ENCODE measurements at regions not wholly inside any gene's neighbourhood (a gene's known extent, or its start where the extent isn't known, plus 50 kb on each side); places are given as distances from the start of the nearest gene placed in this dataset.

DNA sequence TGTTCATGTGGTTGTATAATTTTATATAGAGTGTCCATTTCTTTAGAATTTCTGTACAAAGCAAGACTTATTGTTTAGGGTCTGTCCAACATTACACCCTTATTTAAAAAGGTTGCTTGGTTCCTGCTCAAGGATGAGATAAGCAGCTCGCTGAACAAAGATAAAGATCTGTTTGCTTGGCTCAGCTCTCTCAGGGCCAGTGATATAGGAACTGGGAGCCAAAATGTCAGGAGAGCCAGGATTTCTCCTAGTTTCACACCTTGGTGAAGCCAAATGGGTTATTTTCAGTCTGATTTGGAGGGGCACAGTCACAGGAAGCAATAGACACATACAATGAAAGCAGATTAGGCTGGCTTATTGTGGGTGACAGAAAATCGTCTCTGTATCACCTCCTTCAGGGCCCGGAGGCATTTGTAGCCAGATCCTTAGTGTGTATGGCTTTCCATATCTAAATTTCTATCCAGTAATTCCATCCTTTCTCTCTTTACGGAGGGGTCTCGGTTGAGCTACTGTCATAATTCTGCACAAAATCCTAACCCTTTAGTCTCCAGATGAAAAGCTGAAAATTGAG, 396.4 kb downstream of the TMEM232 start:
- DNase-seq: no peak

DNA sequence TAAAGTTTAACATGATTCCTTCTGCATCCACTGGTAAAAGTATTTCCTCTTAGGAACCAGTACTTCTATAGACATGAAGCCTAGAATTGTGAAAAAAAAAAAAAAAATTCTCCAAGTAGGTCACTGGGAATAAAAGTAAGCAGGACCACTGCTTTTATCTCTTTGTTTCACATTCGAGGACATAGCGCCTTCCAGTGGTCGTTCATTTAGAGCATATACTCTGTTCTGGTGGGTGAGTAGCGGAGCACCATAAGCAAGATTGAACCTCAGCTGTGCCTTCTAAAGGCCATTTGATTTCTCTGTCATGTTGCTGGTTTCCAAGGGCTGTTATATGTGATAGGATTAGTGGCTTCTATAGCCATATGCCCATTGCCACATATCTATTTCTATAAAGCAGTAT, 393.1 kb downstream of the TMEM232 start:
- no peak for DNase-seq

DNA sequence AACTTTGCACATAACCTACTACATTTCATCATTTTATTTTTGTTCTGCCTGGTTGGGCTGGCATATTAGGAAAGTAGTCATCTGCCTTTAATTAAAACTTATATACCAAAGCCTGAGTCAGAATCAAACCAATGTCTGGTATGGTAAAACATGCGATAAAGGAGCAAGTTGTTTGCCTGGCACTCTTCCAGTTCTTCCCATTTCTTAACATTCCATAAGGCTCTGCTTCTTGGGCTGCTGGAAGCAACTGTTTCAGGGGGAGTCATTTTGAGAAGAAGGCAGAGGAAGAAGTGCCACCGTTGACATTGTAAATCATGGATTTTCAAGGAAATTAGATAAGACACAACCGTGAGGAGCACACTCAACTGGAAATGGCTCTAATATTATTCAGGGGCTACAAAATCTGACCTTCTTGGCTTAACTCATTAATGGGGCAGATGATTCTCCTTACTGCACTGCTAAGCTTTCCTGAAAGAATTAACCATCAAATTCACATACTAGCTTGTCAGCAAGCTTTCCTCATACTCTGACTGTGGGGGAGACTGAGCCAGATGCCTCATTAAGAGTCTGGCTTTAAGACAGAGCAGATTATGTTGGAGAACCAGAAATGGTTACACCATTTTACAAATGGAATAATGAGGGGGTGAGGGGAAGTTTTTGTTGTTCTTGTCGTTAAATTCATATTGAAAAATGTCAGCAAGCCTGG, 391.0 kb downstream of the TMEM232 start:
- no peak for DNase-seq

DNA sequence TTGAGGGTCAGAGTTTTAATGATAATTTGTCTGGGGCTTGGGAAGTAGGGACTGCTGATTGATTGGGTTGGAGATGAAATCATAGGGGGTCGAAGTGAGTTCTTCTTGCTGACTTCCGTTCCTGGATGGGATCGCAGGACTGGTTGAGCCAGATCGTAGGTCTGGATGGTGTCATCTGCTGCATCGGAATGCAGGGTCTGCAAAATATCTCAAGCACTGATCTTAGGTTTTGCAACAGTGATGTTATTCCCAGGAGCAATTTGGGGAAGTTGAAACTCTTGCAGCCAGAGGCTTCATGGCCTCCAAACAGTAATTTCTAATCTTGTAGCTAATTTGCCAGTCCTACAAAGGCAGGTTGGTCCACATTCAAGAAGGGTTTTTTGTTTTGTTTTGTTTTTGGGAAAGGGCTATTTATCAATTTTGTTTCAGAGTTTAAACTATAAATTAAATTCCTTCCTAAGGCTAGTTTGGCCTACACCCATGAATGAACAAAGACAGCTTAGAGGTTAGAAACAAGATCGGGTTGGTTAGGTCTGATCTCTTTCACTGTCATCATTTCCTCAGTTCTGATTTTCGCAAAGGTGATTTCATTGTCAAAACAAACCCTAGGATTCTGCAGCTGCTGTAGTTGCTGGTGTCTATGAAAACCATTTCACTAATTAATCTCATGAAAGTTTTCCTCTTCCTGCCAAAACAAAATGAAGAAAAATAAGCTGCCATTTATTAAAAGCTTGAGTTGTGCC, 388.0 kb downstream of the TMEM232 start:
- no peak for DNase-seq

DNA sequence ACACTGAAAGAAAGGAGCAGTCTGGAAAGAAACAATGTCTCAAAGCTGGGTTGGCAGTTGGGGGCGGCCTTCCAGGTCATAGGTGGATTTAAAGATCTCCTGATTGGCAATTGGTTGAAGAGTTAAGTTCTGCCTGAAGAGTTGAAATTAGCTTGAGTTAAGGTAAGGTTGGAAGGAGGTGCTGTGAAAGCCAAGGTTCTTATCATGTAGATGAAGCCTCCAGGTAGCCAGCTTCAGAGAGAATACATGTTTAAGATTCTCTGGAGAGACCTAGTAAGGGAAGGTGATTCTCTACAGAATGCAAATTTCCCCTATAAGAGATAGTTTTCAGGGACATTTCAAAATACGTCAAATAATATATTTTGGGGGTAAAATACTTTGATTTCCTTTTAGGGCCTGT, 387.1 kb downstream of the TMEM232 start:
- DNase-seq: no peak

DNA sequence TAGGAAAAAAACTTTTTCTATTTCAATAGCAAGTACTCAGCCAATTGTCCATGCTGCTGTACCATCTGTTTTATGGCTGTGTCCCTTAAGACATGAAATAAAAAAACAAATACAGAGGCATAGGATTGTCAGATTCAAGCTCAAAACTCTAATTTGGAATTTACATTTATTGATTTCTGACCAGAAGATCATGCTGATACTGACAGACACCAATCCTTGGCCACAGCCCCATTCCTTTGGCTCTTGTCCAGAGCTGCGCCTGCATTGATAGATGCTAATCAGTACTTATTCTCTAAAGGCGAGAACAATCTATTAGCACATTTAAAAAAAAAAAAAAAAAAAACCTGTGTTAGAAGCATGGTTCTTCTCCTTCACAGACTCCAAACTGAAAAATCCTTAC, 384.6 kb downstream of the TMEM232 start:
- DNase-seq: no peak

DNA sequence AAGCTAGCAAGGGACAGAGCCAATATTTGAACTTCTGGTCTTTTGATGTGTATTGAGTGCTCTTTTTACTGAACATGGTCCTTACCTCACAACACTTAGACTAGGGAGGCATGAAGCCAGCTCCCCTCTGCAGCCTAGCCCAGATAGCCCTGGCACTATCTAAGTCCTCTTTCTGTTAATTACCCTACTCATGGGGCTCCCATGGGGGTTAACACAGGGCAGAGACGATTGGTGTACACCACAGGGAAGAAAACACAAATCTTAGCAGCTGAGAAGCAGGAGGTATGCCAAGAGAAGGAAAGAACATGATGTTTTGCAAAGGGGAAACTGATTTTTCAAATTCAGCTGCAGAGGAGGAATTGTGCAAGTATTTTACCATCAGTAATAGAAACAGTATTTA, 383.8 kb downstream of the TMEM232 start:
- no peak for DNase-seq

DNA sequence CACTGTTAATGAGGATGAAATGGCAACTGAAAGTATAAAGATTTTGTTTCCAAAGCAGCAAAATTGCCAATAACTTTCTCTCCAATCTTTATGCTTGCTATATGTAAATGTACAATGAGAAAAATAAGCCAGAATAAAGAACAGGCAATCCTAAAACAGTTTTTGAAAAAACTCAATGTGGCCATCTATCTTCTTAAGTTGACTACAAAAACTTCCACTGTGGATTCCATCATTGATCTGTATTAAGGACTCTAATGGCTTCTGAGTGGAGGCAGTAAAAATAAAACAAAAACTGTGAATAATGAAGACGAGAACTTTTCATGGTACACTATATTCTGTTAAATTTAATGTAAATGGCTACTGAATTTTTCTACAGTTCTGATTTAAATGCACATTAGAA, 382.9 kb downstream of the TMEM232 start:
- DNase-seq: no peak

DNA sequence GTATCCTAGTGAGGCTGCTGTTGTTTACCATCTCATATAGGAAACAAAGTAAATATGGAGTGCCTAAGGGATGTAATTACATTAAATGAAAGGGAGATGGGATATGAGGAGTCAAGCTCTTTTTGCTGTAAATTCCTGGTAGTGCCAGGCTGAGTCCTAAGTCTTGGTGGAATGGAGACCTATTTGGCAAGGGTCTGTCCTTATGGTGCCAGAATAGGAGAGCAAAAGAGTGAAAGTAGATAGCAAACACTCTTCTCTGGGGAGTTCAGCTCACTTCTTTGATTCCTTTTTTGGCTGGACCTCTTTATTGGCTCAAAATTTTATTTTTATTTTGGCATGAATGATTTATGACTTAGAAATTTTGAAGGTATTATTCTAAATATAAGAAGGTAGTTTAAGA, 380.8 kb downstream of the TMEM232 start:
- DNase-seq: no peak

DNA sequence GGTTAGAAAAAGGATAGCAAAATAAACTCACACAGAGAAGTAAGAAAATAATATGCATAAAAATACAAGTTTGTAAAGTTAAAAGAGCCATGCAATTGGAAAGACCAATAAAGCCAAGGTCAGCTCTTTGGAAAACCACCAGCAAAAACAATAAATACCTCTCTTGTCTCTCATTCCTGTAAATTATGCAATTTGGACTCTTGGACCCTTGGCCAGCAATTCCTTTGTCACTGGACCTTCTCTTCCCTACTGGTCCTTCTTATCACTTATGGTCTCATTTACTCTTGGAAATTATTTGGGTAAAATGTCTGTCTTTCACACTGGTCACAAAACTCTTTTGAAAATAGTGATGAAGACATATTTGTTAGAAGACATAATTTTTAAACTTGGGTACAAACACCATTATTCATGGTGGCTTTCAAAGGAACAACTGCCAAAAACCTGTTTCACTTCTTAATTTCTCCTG, 379.5 kb downstream of the TMEM232 start:
- no peak for DNase-seq

DNA sequence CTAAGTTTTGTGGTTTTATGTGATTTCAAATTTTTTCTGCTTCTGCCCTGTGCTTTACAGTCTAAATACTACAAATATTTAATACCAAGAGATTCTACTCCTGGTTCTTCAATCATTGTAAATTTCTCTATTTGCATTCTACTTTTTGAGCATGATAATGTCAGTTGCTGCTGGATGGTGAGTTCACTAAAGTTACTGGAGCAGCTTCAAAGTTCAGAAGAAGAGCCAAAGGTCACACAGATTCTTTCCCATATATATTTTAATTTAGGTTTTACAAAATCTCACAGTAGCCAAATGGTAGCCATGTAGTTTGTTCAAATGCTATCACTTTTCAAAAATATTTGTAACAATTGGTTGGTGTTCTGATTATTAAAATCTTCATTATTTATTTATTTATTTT, 378.7 kb downstream of the TMEM232 start:
- no peak for DNase-seq

DNA sequence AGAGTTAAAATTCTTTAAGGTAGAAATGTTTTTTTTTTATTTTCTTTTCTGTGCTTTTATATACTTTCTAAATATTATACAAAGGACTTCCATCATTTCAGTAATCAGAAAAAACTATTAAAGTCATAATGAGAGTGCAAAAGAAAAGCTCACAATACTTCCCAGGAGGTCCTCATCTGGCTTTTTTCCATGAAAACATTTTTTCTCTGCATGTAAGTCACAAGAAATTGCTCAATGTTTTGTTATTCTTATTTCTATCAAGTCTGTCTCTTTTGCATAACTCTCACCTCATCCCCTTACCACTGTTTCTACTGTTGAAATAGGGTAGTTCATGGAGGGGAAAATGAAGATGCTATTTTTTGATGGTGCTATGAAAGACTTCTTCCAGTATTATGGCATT, 375.0 kb downstream of the TMEM232 start:
- no peak for DNase-seq

DNA sequence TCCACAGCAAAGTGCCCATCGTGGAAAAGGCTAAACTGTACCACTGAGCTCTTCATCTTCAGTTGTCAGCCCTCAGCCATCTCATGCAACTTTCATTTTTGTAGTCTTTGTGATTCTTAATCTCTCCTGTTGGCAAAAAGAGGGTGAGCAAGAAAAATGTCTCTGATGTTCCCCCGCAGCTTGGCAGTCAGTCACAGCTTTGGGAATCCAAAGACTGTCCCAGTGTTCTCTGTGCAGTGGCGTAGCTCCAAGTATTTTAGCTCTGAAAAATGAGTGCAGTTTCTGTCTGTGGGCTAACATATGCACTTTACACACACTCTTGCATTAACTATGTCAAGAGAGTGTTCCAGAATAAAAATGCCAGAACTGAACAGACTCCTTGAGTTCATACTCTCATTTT, 372.2 kb downstream of the TMEM232 start:
- DNase-seq: peak; percentile 11 to 66

DNA sequence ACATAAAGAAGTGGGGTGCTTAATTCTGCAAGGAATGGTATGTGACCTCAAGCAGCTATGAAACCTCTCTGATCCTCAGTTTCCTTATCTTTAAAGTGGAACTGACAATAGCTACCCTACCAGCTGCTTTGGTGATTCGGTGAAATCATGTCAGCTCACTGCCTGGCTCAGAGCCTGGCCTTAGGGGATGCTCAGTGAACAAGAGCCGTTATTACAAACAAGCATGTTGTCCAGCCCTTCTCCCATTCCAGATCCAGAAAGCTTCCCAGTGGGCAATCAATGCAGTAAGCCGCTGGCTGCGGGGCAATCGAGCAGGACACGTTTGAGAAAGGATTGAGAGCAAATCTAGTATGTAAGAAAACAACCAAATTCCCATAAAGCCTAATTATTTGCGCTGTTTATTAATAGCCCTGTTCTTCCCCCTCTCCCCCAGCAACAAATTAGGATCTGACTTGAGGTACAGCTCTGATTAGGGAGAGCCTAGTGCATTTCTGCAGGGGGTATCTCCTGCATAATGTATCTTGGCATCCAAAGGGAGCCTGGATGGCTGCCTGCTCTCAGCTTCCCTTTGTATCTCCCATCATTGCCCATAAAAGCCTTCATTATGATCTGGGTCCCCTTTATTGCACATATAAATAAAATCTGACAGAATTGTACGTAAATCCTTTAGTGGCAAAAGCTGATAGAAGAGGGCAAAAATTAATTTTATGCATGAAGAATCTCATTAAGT, 371.4 kb downstream of the TMEM232 start:
- DNase-seq: peak in 1 of 2 donors; percentile 62

DNA sequence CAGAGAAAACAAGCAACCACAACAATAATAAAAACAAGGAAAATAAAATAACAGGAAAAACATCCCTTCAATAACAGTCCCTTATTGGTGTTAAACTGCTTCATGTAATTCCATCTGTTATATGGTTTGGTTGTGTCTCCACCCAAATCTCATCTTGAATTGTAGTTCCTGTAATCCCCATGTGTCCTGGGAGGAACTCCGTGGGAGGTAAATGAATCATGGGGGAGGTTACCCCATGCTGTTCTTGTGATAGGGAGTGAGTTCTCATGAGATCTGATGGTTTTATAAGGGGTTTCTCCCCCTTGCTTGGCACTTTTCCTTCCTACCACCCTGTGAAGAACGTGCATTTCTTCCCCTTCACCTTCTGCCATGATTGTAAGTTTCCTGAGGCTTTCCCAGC, 369.8 kb downstream of the TMEM232 start:
- DNase-seq: no peak

DNA sequence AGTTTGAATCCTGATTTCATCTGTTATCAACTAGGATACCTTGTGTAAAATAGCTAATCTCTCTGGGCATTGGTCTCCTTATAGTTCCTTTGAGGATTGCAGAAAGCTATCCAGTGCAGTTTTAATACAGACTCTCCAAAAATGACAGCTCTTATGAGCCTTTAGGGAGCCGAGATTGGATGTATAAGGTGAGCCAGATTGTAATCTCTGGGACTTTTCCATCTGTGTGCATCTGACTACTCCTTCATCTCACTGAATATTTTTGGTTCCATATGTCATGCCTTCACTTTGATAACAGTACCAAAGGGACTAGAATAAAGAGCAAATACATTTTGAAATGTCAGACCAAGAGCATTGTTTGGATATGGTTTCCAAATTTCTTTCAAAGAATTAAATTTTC, 367.2 kb downstream of the TMEM232 start:
- DNase-seq: no peak

DNA sequence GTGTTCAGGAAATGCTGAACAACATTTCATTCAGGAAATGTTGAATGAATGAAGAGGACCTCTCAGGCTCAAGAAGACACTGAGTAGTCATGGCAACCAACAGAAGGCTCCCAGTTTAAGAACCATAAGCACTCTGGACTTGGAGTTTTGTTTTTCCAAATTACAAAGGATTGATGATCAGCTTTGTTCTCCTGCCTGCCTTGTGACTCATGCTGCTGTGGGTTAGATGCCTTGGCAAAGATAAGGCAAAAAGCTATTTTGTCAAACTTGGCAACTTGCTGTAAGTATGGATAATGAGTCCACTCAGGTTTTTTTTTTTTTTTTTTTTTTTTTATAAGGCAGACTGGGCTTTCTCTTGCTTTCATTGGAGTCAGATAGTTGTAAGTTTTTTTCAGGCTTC, 365.0 kb downstream of the TMEM232 start:
- no peak for DNase-seq

DNA sequence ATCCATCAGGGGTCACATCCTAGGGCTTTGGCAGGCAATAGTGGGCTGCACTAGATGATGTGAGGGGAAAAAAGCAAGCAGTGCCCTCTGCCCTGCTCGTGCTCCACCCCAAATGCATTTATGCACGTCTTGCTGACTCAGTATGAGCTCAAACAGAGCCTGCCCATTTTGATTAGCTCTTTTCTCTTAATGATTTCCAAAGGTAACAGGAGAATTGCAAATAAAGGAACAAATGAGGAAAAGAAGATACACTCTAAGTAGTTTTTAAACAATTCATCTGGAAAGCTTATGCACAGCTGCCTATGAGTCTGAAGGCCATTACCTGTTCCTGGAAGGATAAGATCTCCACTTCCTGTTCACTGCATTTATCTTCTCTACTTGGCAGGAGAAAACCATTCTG, 364.2 kb downstream of the TMEM232 start:
- DNase-seq: no peak

DNA sequence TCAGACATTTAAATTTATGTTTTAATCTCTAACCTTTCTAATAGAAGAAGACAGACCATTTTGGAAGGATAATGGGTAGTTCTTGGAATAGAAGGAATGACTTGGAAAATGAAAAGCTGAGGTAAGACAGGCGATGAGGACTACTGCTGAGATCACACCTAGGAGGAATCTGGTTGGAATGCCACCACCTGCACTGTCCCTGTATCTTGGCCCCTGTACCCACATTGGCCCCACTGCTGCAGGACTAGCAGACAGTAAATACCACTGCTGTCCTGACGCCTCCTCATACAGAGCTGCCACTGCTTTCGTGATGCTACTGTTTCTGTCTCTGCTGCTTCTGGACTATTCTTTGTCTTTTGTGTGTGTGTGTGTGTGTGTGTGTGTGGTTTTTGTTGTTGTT, 359.8 kb downstream of the TMEM232 start:
- no peak for DNase-seq

All from hippocampal formation (tissue), 2 donors.